Liver (tissue), 8 donors: ENCODE measurements at regions not wholly inside any gene's neighbourhood (a gene's known extent, or its start where the extent isn't known, plus 50 kb on each side); places are given as distances from the start of the nearest gene placed in this dataset.
A peak's percentile ranks its signal among the peaks of the same experiment; 100 is the strongest.

Source experiments
- DNase-seq: peaks from one replicate; pipeline ENCODE4 v3.0.0-alpha.2; 2017; ENCODE audit warnings: low spot score
- H3K27ac ChIP-seq, 2 donors: one replicate each; pipeline ENCODE4 v1.7.0; 2013; ENCODE audit warnings: inconsistent platforms in 2 of 2, low read length in 2 of 2, control low read depth in 1 of 2, low read depth in 1 of 2, mild to moderate bottlenecking in 1 of 2
- H3K27me3 ChIP-seq, 4 donors: one replicate each; pipeline versions ENCODE4 v1.6.1 to v1.7.0; 2013; ENCODE audit warnings: low read length in 3 of 4, inconsistent platforms in 1 of 4, mild to moderate bottlenecking in 1 of 4, moderate library complexity in 1 of 4; ENCODE audit not compliant: control insufficient read depth in 4 of 4, insufficient read depth in 4 of 4
- H3K36me3 ChIP-seq, 4 donors: one replicate each; pipeline versions ENCODE4 v1.6.1 to v1.7.0; 2013; ENCODE audit warnings: low read length in 3 of 4, mild to moderate bottlenecking in 3 of 4, low read depth in 1 of 4, moderate library complexity in 1 of 4; ENCODE audit not compliant: control insufficient read depth in 4 of 4, insufficient read depth in 3 of 4
- H3K4me1 ChIP-seq, 4 donors: one replicate each; pipeline versions ENCODE4 v1.6.1 to v1.7.0; 2013; ENCODE audit warnings: low read length in 3 of 4, mild to moderate bottlenecking in 3 of 4, moderate library complexity in 1 of 4; ENCODE audit not compliant: control insufficient read depth in 4 of 4, insufficient read depth in 4 of 4
- H3K4me3 ChIP-seq, 3 donors: one replicate each; pipeline versions ENCODE4 v1.6.1 to v1.7.0; 2013; ENCODE audit warnings: low read length in 3 of 3, control low read depth in 1 of 3, low read depth in 1 of 3, mild to moderate bottlenecking in 1 of 3
- H3K9ac ChIP-seq, 2 donors: one replicate each; pipeline ENCODE4 v1.7.0; 2013; ENCODE audit warnings: low read length in 2 of 2, mild to moderate bottlenecking in 2 of 2, moderate library complexity in 2 of 2, control low read depth in 1 of 2, low read depth in 1 of 2
- H3K9me3 ChIP-seq, 4 donors: one replicate each; pipeline versions ENCODE4 v1.6.1 to v1.7.0; 2013; ENCODE audit warnings: low read length in 3 of 4; ENCODE audit not compliant: control insufficient read depth in 4 of 4
- EGR1 ChIP-seq, 2 donors: IDR thresholded peaks; 2 replicates each; pipeline ENCODE4 v1.6.1; 2016 to 2018; ENCODE audit warnings: antibody characterized with exemption in 2 of 2, low read depth in 2 of 2
- FOXA1 ChIP-seq: IDR thresholded peaks from 2 replicates; pipeline ENCODE4 v1.6.1; 2016; ENCODE audit warnings: antibody characterized with exemption
- FOXA2 ChIP-seq: IDR thresholded peaks from 2 replicates; pipeline ENCODE4 v1.6.1; 2016; ENCODE audit warnings: antibody characterized with exemption
- GABPA ChIP-seq, 2 donors: IDR thresholded peaks in 1 of 2; conservative IDR thresholded peaks in 1 of 2; 2 replicates each; pipeline ENCODE4 v1.6.1; 2016; ENCODE audit warnings: antibody characterized with exemption in 2 of 2, mild to moderate bottlenecking in 1 of 2, moderate library complexity in 1 of 2
- HNF4A ChIP-seq, 2 donors: conservative IDR thresholded peaks; 2 replicates each; pipeline ENCODE4 v1.6.1; 2016; ENCODE audit warnings: antibody characterized with exemption in 2 of 2, mild to moderate bottlenecking in 2 of 2
- HNF4G ChIP-seq: IDR thresholded peaks from 2 replicates; pipeline ENCODE4 v1.6.1; 2016; ENCODE audit warnings: antibody characterized with exemption
- JUND ChIP-seq, 2 donors: IDR thresholded peaks; 2 replicates each; pipeline ENCODE4 v1.6.1; 2016; ENCODE audit warnings: antibody characterized with exemption in 2 of 2
- NR2F2 ChIP-seq: IDR thresholded peaks from 2 replicates; pipeline ENCODE4 v1.6.1; 2016; ENCODE audit warnings: antibody characterized with exemption
- RAD21 ChIP-seq, 2 donors: IDR thresholded peaks; 2 replicates each; pipeline ENCODE4 v1.6.1; 2016; ENCODE audit warnings: antibody characterized with exemption in 2 of 2, mild to moderate bottlenecking in 2 of 2
- RXRA ChIP-seq, 2 donors: IDR thresholded peaks; 2 replicates each; pipeline ENCODE4 v1.6.1; 2017 to 2018; ENCODE audit warnings: antibody characterized with exemption in 2 of 2, mild to moderate bottlenecking in 1 of 2
- SP1 ChIP-seq: IDR thresholded peaks from 2 replicates; pipeline ENCODE4 v1.6.1; 2018; ENCODE audit warnings: antibody characterized with exemption, mild to moderate bottlenecking
- TAF1 ChIP-seq: conservative IDR thresholded peaks from 2 replicates; pipeline ENCODE4 v1.6.1; 2016; ENCODE audit warnings: antibody characterized with exemption, mild to moderate bottlenecking
- YY1 ChIP-seq: IDR thresholded peaks from 2 replicates; pipeline ENCODE4 v1.6.1; 2016; ENCODE audit warnings: antibody characterized with exemption, mild to moderate bottlenecking
- WGBS: extraction: QIAGEN DNeasy Blood & Tissue Kit; methylation state at CpG from one replicate; pipeline ENCODE4 v1.1.7; 2013; 5-methylcytosine and 5-hydroxymethylcytosine counted together
- TF ChIP-seq, protein P1 (sequence below): IDR thresholded peaks from 2 replicates; pipeline ENCODE4 v1.6.1; 2016; ENCODE audit warnings: antibody characterized with exemption, mild to moderate bottlenecking
- TF ChIP-seq, protein P2 (sequence below): IDR thresholded peaks from 2 replicates; pipeline ENCODE4 v1.6.1; 2016; ENCODE audit warnings: antibody characterized with exemption
- TF ChIP-seq, protein P3 (sequence below): fragments of 150-350 bp; IDR thresholded peaks from 2 replicates; pipeline ENCODE4 v1.5.1; 2017; ENCODE audit warnings: improper control_type of control experiment, low read depth, low read length; ENCODE audit not compliant: missing input control
- TF ChIP-seq, protein P4 (sequence below): IDR thresholded peaks from 2 replicates; pipeline ENCODE4 v1.6.1; 2016; ENCODE audit warnings: antibody characterized with exemption
- TF ChIP-seq, protein P5 (sequence below): IDR thresholded peaks from 2 replicates; pipeline ENCODE4 v1.6.1; 2016; ENCODE audit warnings: antibody characterized with exemption
- donor health status: healthy.
- donor health status: healthy.
- donor health status: healthy.
- donor health status: healthy.
- donor health status: healthy.

DNA sequence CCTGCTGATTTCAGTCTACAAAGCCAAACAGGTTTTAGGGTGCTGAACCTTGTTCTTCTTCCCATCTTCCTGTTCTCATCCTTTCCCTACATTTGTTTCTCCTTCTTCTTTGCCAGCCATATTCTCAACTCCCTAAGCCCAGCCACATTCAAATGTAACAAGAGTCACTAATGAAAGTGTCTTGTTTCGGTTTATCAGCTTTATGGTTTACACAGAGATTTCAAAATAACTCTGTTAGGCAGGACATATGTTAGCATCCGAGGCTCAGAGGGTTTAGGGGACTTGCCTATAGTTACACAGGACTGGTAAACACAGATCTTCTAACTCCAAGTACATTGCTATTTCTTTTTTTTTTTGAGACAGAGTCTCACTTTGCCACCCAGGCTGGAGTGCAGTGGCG, 61.3 kb downstream of the NDUFS5 start:
- WGBS = 82% methylated on average over 3 of the region's 3 CpGs

More for the DNA sequence above, 61.3 kb downstream of the NDUFS5 start:
- no peak for DNase-seq
- H3K9me3 ChIP-seq = no peaks in the 10 kb centered on the region
- TF ChIP-seq NR2F2 (no peak), YY1 (no peak), SP1 (no peak), FOXA1 (no peak), RXRA (IDR thresholded peaks at IDR 0.05) (no peak), RAD21 (IDR thresholded peaks at IDR 0.05) (no peak), GABPA (IDR thresholded peaks at IDR 0.05 in 1 of 2, conservative IDR thresholded peaks at IDR 0.05 in 1 of 2) (no peak), TAF1 (no peak), FOXA2 (no peak), JUND (IDR thresholded peaks at IDR 0.05) (no peak), EGR1 (IDR thresholded peaks at IDR 0.05; ENCODE audit: low read depth in 2 of 2) (no peak), HNF4A (conservative IDR thresholded peaks at IDR 0.05) (no peak), HNF4G (no peak)
- TF ChIP-seq, protein P1, sequence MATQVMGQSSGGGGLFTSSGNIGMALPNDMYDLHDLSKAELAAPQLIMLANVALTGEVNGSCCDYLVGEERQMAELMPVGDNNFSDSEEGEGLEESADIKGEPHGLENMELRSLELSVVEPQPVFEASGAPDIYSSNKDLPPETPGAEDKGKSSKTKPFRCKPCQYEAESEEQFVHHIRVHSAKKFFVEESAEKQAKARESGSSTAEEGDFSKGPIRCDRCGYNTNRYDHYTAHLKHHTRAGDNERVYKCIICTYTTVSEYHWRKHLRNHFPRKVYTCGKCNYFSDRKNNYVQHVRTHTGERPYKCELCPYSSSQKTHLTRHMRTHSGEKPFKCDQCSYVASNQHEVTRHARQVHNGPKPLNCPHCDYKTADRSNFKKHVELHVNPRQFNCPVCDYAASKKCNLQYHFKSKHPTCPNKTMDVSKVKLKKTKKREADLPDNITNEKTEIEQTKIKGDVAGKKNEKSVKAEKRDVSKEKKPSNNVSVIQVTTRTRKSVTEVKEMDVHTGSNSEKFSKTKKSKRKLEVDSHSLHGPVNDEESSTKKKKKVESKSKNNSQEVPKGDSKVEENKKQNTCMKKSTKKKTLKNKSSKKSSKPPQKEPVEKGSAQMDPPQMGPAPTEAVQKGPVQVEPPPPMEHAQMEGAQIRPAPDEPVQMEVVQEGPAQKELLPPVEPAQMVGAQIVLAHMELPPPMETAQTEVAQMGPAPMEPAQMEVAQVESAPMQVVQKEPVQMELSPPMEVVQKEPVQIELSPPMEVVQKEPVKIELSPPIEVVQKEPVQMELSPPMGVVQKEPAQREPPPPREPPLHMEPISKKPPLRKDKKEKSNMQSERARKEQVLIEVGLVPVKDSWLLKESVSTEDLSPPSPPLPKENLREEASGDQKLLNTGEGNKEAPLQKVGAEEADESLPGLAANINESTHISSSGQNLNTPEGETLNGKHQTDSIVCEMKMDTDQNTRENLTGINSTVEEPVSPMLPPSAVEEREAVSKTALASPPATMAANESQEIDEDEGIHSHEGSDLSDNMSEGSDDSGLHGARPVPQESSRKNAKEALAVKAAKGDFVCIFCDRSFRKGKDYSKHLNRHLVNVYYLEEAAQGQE = no peak
- TF ChIP-seq, protein P2, sequence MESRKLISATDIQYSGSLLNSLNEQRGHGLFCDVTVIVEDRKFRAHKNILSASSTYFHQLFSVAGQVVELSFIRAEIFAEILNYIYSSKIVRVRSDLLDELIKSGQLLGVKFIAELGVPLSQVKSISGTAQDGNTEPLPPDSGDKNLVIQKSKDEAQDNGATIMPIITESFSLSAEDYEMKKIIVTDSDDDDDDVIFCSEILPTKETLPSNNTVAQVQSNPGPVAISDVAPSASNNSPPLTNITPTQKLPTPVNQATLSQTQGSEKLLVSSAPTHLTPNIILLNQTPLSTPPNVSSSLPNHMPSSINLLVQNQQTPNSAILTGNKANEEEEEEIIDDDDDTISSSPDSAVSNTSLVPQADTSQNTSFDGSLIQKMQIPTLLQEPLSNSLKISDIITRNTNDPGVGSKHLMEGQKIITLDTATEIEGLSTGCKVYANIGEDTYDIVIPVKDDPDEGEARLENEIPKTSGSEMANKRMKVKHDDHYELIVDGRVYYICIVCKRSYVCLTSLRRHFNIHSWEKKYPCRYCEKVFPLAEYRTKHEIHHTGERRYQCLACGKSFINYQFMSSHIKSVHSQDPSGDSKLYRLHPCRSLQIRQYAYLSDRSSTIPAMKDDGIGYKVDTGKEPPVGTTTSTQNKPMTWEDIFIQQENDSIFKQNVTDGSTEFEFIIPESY = no peak
- TF ChIP-seq, protein P3, sequence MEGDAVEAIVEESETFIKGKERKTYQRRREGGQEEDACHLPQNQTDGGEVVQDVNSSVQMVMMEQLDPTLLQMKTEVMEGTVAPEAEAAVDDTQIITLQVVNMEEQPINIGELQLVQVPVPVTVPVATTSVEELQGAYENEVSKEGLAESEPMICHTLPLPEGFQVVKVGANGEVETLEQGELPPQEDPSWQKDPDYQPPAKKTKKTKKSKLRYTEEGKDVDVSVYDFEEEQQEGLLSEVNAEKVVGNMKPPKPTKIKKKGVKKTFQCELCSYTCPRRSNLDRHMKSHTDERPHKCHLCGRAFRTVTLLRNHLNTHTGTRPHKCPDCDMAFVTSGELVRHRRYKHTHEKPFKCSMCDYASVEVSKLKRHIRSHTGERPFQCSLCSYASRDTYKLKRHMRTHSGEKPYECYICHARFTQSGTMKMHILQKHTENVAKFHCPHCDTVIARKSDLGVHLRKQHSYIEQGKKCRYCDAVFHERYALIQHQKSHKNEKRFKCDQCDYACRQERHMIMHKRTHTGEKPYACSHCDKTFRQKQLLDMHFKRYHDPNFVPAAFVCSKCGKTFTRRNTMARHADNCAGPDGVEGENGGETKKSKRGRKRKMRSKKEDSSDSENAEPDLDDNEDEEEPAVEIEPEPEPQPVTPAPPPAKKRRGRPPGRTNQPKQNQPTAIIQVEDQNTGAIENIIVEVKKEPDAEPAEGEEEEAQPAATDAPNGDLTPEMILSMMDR = no peak
- TF ChIP-seq, protein P4, sequence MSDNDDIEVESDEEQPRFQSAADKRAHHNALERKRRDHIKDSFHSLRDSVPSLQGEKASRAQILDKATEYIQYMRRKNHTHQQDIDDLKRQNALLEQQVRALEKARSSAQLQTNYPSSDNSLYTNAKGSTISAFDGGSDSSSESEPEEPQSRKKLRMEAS = no peak
- TF ChIP-seq, protein P5, sequence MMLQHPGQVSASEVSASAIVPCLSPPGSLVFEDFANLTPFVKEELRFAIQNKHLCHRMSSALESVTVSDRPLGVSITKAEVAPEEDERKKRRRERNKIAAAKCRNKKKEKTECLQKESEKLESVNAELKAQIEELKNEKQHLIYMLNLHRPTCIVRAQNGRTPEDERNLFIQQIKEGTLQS = no peak
- H3K27ac ChIP-seq = peak overlapping the region; percentile 25 to 35
- H3K4me1 ChIP-seq = peaks cover 0 to 7% (median 6%) of the 10 kb centered on the region in 4 donors
- H3K9ac ChIP-seq = no peak overlapping the region
- no peak overlapping the region for H3K4me3 ChIP-seq
- H3K27me3 ChIP-seq = peaks cover 0 to 2% (median 0%) of the 10 kb centered on the region in 4 donors
- H3K36me3 ChIP-seq = no peaks in the 10 kb centered on the region
